ENCODE measurements at regions not wholly inside any gene's neighbourhood (a gene's known extent, or its start where the extent isn't known, plus 50 kb on each side); places are given as distances from the start of the nearest gene placed in this dataset.

GRCh38 chr2:145757503-145758246, 1237.8 kb upstream of the ZEB2 start:
- Histone ChIP-seq H3K36me3 (replicated peaks in 1 of 2) (no peaks in the 10 kb centered on the region), H3K27me3 (no peaks in the 10 kb centered on the region), H3K4me1 (replicated peaks in 1 of 2) (peaks cover 0 to 4% of the 10 kb centered on the region in 2 donors), H3K27ac (no peak overlapping the region), H3K9me3 (replicated peaks in 1 of 3) (no peaks in the 10 kb centered on the region), H3K4me3 (no peak overlapping the region)
- intact Hi-C loops (cut with DNase I): no loop called here
- DNase-seq: no peak
- no peak for TF ChIP-seq POLR2A (IDR thresholded peaks at IDR 0.05)
- TF ChIP-seq CTCF (IDR thresholded peaks at IDR 0.05): no peak
- 63 to 73% (median 70%) methylated on average over 3 of the region's 3 CpGs for WGBS, 4 donors

GRCh38 chr2:145755019-145755837, 1235.3 kb upstream of the ZEB2 start:
- no peak overlapping the region for H3K27ac ChIP-seq
- no peak overlapping the region for H3K4me3 ChIP-seq
- whole genome bisulfite sequencing, 4 donors: 83 to 93% (median 90%) methylated on average over 6 of the region's 6 CpGs
- no peak for DNase-seq
- no peaks in the 10 kb centered on the region for H3K36me3 ChIP-seq (replicated peaks in 1 of 2)
- no peaks in the 10 kb centered on the region for H3K27me3 ChIP-seq
- intact Hi-C loops (cut with DNase I): no loop called here
- H3K9me3 ChIP-seq (replicated peaks in 1 of 3): no peaks in the 10 kb centered on the region
- TF ChIP-seq POLR2A (IDR thresholded peaks at IDR 0.05) (no peak), CTCF (IDR thresholded peaks at IDR 0.05) (no peak)
- H3K4me1 ChIP-seq (replicated peaks in 1 of 2): peaks cover 8 to 19% of the 10 kb centered on the region in 2 donors

- TF ChIP-seq POLR2A (IDR thresholded peaks at IDR 0.05) (no peak), CTCF (IDR thresholded peaks at IDR 0.05) (no peak)
- no peaks in the 10 kb centered on the region for H3K9me3 ChIP-seq (replicated peaks in 1 of 3)
- no peaks in the 10 kb centered on the region for H3K36me3 ChIP-seq (replicated peaks in 1 of 2)
- H3K27ac ChIP-seq: no peak overlapping the region
- H3K27me3 ChIP-seq: no peaks in the 10 kb centered on the region
- no peak overlapping the region for H3K4me3 ChIP-seq
- intact Hi-C loops (cut with DNase I): no loop called here
- H3K4me1 ChIP-seq (replicated peaks in 1 of 2): peaks cover 8 to 21% of the 10 kb centered on the region in 2 donors
- WGBS, 4 donors: 60 to 87% (median 78%) methylated on average over 3 of the region's 3 CpGs
- DNase-seq: no peak
Observed at GRCh38 chr2:145753966-145754365, 1234.0 kb upstream of the ZEB2 start.

- H3K27ac ChIP-seq: peak overlapping the region in 1 of 5 donors; percentile 10
- DNase-seq: no peak
- intact Hi-C loops (cut with DNase I): no loop called here
- no peak overlapping the region for H3K4me3 ChIP-seq
- H3K27me3 ChIP-seq: no peaks in the 10 kb centered on the region
- WGBS, 4 donors: 71 to 78% (median 73%) methylated on average over 5 to 6 of the region's 6 CpGs
- no peaks in the 10 kb centered on the region for H3K9me3 ChIP-seq (replicated peaks in 1 of 3)
- H3K4me1 ChIP-seq (replicated peaks in 1 of 2): peaks cover 8 to 21% of the 10 kb centered on the region in 2 donors
- no peak for TF ChIP-seq POLR2A (IDR thresholded peaks at IDR 0.05)
- no peak for TF ChIP-seq CTCF (IDR thresholded peaks at IDR 0.05)
- H3K36me3 ChIP-seq (replicated peaks in 1 of 2): no peaks in the 10 kb centered on the region
Observed at GRCh38 chr2:145753041-145753608, 1233.2 kb upstream of the ZEB2 start.
